ENCODE measurements at regions not wholly inside any gene's neighbourhood (a gene's known extent, or its start where the extent isn't known, plus 50 kb on each side); places are given as distances from the start of the nearest gene placed in this dataset.

DNA sequence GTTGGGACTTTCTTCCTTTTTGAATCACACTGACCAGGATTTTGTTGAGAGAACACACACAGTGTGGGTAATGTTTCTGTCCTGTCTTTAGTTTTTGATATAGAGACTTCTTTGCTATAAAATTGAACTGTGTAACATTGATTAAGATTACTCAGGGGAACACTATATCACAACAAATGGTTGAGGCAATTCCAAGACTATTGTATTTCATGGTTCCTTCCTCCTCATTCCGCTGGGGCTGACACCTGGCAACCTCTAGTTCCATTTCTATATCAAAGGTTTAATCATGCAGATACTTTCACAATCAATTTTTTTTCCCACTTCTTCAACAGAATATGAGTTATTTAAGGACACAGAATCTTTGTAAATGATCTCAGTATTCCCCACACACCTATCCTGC lies 182.2 kb downstream of the TAF11L14 start:
- H2AFZ ChIP-seq (ENCODE audit: insufficient read depth, low read depth, low read length, poor library complexity, severe bottlenecking) = no peak overlapping the region
- no peak for DNase-seq
- Mint-ChIP-seq H3K4me1 (no peaks in the 10 kb centered on the region), H3K36me3 (no peaks in the 10 kb centered on the region), H3K9me3 (peaks cover 1 to 7% (median 3%) of the 10 kb centered on the region in 7 donors), H3K27ac (no peak overlapping the region), H3K27me3 (ENCODE audit: low read depth in 3 of 3) (no peaks in the 10 kb centered on the region), H3K4me3 (no peak overlapping the region)
- no peaks in the 10 kb centered on the region for H3K4me1 ChIP-seq (ENCODE audit: control insufficient read depth in 1 of 2, insufficient read depth in 2 of 2, low read length in 2 of 2)
- no peak overlapping the region for H3K4me3 ChIP-seq (replicated peaks in 1 of 3; ENCODE audit: low read depth in 2 of 3, low read length in 3 of 3)
- H3K36me3 ChIP-seq (replicated peaks in 1 of 2; ENCODE audit: control insufficient read depth in 1 of 2, insufficient read depth in 2 of 2, low read length in 2 of 2) = no peaks in the 10 kb centered on the region
- H3K27me3 ChIP-seq (ENCODE audit: control insufficient read depth in 2 of 2, insufficient read depth in 2 of 2, low read length in 2 of 2) = no peaks in the 10 kb centered on the region
- intact Hi-C loops (cut with micrococcal nuclease) = no loop called here
- no peaks in the 10 kb centered on the region for H3K79me2 ChIP-seq (ENCODE audit: insufficient read depth, low read length)
- no peak overlapping the region for H3K27ac ChIP-seq (ENCODE audit: low read depth in 1 of 2, low read length in 2 of 2)
- H3K9ac ChIP-seq (ENCODE audit: insufficient read depth, low read length, poor library complexity, severe bottlenecking) = no peak overlapping the region
- H3K9me3 ChIP-seq (replicated peaks in 1 of 2; ENCODE audit: control insufficient read depth in 1 of 2, insufficient read depth in 1 of 2, low read length in 2 of 2) = no peaks in the 10 kb centered on the region
- 90% methylated on average over 1 of the region's 1 CpG for WGBS (ENCODE audit: insufficient coverage)
- TF ChIP-seq, protein P1, sequence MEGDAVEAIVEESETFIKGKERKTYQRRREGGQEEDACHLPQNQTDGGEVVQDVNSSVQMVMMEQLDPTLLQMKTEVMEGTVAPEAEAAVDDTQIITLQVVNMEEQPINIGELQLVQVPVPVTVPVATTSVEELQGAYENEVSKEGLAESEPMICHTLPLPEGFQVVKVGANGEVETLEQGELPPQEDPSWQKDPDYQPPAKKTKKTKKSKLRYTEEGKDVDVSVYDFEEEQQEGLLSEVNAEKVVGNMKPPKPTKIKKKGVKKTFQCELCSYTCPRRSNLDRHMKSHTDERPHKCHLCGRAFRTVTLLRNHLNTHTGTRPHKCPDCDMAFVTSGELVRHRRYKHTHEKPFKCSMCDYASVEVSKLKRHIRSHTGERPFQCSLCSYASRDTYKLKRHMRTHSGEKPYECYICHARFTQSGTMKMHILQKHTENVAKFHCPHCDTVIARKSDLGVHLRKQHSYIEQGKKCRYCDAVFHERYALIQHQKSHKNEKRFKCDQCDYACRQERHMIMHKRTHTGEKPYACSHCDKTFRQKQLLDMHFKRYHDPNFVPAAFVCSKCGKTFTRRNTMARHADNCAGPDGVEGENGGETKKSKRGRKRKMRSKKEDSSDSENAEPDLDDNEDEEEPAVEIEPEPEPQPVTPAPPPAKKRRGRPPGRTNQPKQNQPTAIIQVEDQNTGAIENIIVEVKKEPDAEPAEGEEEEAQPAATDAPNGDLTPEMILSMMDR (IDR thresholded peaks at IDR 0.05) = no peak
- H3K4me2 ChIP-seq (replicated peaks; ENCODE audit: extremely low read depth, low read length, poor library complexity, severe bottlenecking) = no peak overlapping the region
- H4K20me1 ChIP-seq (ENCODE audit: insufficient read depth, low read length) = no peaks in the 10 kb centered on the region

DNA sequence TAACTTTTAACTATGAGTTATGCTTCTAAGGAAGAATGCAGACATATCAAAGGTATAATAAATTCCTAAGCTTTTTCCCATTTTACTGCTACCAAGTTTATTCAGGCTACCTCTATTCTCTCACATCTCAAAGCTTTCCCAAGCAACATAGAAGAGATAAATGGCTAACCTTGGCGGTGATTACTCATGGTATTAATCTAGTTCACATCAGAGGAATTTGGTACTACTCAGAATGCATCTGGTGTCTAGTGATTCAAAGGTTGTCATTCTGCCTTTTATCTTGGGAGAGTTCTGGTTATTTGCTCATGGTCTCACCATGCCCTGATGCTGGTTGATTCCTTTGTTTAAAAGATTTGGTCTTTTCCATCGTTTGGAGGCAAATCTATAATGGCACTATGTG lies 182.7 kb downstream of the TAF11L14 start:
- intact Hi-C loops (cut with micrococcal nuclease) = no loop called here
- H3K4me2 ChIP-seq (replicated peaks; ENCODE audit: extremely low read depth, low read length, poor library complexity, severe bottlenecking) = no peak overlapping the region
- Mint-ChIP-seq H3K27me3 (ENCODE audit: low read depth in 3 of 3) (no peaks in the 10 kb centered on the region), H3K4me3 (no peak overlapping the region), H3K9me3 (peaks cover 1 to 7% (median 3%) of the 10 kb centered on the region in 7 donors), H3K27ac (no peak overlapping the region), H3K4me1 (no peaks in the 10 kb centered on the region), H3K36me3 (no peaks in the 10 kb centered on the region)
- H3K79me2 ChIP-seq (ENCODE audit: insufficient read depth, low read length) = no peaks in the 10 kb centered on the region
- no peak overlapping the region for H3K9ac ChIP-seq (ENCODE audit: insufficient read depth, low read length, poor library complexity, severe bottlenecking)
- no peaks in the 10 kb centered on the region for H3K9me3 ChIP-seq (replicated peaks in 1 of 2; ENCODE audit: control insufficient read depth in 1 of 2, insufficient read depth in 1 of 2, low read length in 2 of 2)
- H3K36me3 ChIP-seq (replicated peaks in 1 of 2; ENCODE audit: control insufficient read depth in 1 of 2, insufficient read depth in 2 of 2, low read length in 2 of 2) = no peaks in the 10 kb centered on the region
- no peaks in the 10 kb centered on the region for H4K20me1 ChIP-seq (ENCODE audit: insufficient read depth, low read length)
- no peak overlapping the region for H3K4me3 ChIP-seq (replicated peaks in 1 of 3; ENCODE audit: low read depth in 2 of 3, low read length in 3 of 3)
- no peak for DNase-seq
- H2AFZ ChIP-seq (ENCODE audit: insufficient read depth, low read depth, low read length, poor library complexity, severe bottlenecking) = no peak overlapping the region
- H3K27ac ChIP-seq (ENCODE audit: low read depth in 1 of 2, low read length in 2 of 2) = no peak overlapping the region
- H3K27me3 ChIP-seq (ENCODE audit: control insufficient read depth in 2 of 2, insufficient read depth in 2 of 2, low read length in 2 of 2) = no peaks in the 10 kb centered on the region
- no peaks in the 10 kb centered on the region for H3K4me1 ChIP-seq (ENCODE audit: control insufficient read depth in 1 of 2, insufficient read depth in 2 of 2, low read length in 2 of 2)
- TF ChIP-seq, protein P1 (IDR thresholded peaks at IDR 0.05) = no peak
- 80% methylated on average over 1 of the region's 2 CpGs for WGBS (ENCODE audit: insufficient coverage)

Measured in CD14-positive monocyte (primary cell).